Keratinocyte (primary cell): ENCODE measurements at regions not wholly inside any gene's neighbourhood (a gene's known extent, or its start where the extent isn't known, plus 50 kb on each side); places are given as distances from the start of the nearest gene placed in this dataset.
"Not testable (repeated sequence)": the region's sequence is repeated elsewhere in the genome, so short reads cannot be mapped to it uniquely, and the experiment has no call there.

Source experiments
- DNase-seq: peaks from one replicate; pipeline ENCODE4 v3.0.0-alpha.2; 2011; ENCODE audit warnings: low read depth, missing footprints, low spot score
- FAIRE-seq: peaks from 2 replicates; lab custom pipeline; 2011; peaks lifted over from hg19 to GRCh38; lab: Jason Lieb, UNC
- H2AFZ ChIP-seq: 2 replicates; pipeline ENCODE4 v1.6.0; 2012; ENCODE audit warnings: low read length, control low read depth, inconsistent platforms; ENCODE audit not compliant: control insufficient read depth
- H3K27ac ChIP-seq: 2 replicates; pipeline ENCODE4 v1.5.1; 2011; ENCODE audit warnings: low read length; ENCODE audit not compliant: control insufficient read depth, insufficient read depth
- H3K27me3 ChIP-seq: 3 replicates; pipeline ENCODE4 v1.6.0; 2011; ENCODE audit warnings: low read length; ENCODE audit not compliant: control insufficient read depth, insufficient read depth; ENCODE audit errors: extremely low read depth
- H3K36me3 ChIP-seq, 2 experiments: 2 replicates in 1 of 2; 3 replicates in 1 of 2; pipeline ENCODE4 v1.5.1; 2011; ENCODE audit warnings: low read length in 2 of 2, mild to moderate bottlenecking in 1 of 2; ENCODE audit not compliant: control insufficient read depth in 2 of 2, insufficient read depth in 2 of 2; ENCODE audit errors: extremely low read depth in 1 of 2
- H3K4me1 ChIP-seq: 3 replicates; pipeline ENCODE4 v1.5.1; 2011; ENCODE audit warnings: low read length; ENCODE audit not compliant: control insufficient read depth, insufficient read depth; ENCODE audit errors: extremely low read depth
- H3K4me2 ChIP-seq: 3 replicates; pipeline ENCODE4 v1.6.0; 2011; ENCODE audit warnings: low read depth, low read length; ENCODE audit not compliant: control insufficient read depth, insufficient read depth; ENCODE audit errors: extremely low read depth
- H3K4me3 ChIP-seq, 3 experiments: fragments of 200-600 bp in 1 of 3; sonication (generic) in 1 of 3; 2 replicates in 2 of 3; 3 replicates in 1 of 3; pipeline ENCODE4 v1.5.1; 2011 to 2016; ENCODE audit warnings: low read length in 3 of 3, mild to moderate bottlenecking in 3 of 3, control low read depth in 2 of 3, inconsistent platforms in 1 of 3, low read depth in 1 of 3, mixed read lengths in 1 of 3, mixed run types in 1 of 3, moderate library complexity in 1 of 3; ENCODE audit not compliant: control insufficient read depth in 2 of 3, insufficient read depth in 2 of 3; ENCODE audit errors: extremely low read depth in 1 of 3
- H3K79me2 ChIP-seq: 2 replicates; pipeline ENCODE4 v1.6.0; 2012; ENCODE audit warnings: low read length; ENCODE audit not compliant: control insufficient read depth, insufficient read depth
- H3K9ac ChIP-seq: 3 replicates; pipeline ENCODE4 v1.6.0; 2011; ENCODE audit warnings: low read length; ENCODE audit not compliant: control insufficient read depth, insufficient read depth; ENCODE audit errors: extremely low read depth
- H3K9me1 ChIP-seq: 3 replicates; pipeline ENCODE4 v1.6.0; 2011; ENCODE audit warnings: low read length; ENCODE audit not compliant: control insufficient read depth, insufficient read depth; ENCODE audit errors: extremely low read depth
- H3K9me3 ChIP-seq: 2 replicates; pipeline ENCODE4 v1.5.1; 2012; ENCODE audit warnings: low read depth, low read length; ENCODE audit not compliant: control insufficient read depth
- H4K20me1 ChIP-seq: 3 replicates; pipeline ENCODE4 v1.6.0; 2011; ENCODE audit warnings: low read length; ENCODE audit not compliant: control insufficient read depth, insufficient read depth; ENCODE audit errors: extremely low read depth
- dilution Hi-C: fragments of 300-500 bp; cut with MboI; formaldehyde crosslinking; loops from one replicate; pipeline ENCODE4 v1.7.0; 2020; ENCODE audit warnings: low sequenced_read_pairs; ENCODE audit not compliant: extremely low pct_ligation_motif_present

DNA sequence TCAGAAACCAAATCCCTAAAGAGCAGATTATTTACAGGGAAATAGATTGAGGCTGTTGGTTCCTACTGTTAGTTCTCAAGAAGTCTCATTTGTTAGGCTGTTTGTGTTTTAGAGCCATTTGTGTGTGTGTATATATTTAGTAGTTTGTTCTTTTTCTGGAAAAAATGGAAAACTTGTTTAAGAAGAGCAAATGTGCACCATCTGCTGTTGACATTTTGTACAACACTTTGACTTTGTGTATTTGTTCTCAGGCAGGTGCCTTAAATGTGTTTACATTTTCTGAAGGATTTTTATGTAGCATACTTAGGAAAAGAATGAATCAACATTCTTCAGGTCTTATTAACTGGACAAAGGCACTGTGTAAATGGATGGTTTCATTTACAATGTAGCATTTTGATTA, 163.7 kb upstream of the FOLH1 start:
- H4K20me1 ChIP-seq, H3K9ac ChIP-seq, H3K9me3 ChIP-seq, H2AFZ ChIP-seq, H3K36me3 ChIP-seq, H3K27me3 ChIP-seq, H3K9me1 ChIP-seq, H3K4me1 ChIP-seq, H3K79me2 ChIP-seq, H3K27ac ChIP-seq, dilution Hi-C loops, H3K4me2 ChIP-seq, H3K4me3 ChIP-seq, DNase-seq: not testable (repeated sequence)
- FAIRE-seq, result peak; percentile 80

DNA sequence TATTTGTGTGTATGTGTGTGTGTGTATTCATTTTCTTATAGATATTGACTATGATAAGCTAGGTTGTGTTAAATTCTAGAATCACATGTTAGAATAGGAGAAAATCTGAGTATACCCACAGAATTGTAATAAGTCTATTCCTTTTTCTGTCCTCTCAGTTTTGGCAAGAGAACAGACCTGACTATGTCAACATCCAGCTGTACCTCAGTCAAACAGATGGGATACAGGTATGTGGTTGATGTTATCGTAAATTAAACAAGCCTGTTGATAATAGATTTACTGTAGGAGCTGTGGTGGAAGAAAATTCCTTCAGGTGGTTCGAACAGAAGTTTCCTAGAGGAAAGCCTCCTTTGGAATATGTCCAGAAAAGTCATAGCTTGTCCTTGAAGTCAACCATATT, 160.2 kb upstream of the FOLH1 start:
- H3K27me3 ChIP-seq, H3K27ac ChIP-seq, H3K9me3 ChIP-seq, H3K4me3 ChIP-seq, dilution Hi-C loops, H2AFZ ChIP-seq, H3K9me1 ChIP-seq, H3K79me2 ChIP-seq, H3K36me3 ChIP-seq, H3K4me2 ChIP-seq, H3K9ac ChIP-seq, H4K20me1 ChIP-seq, H3K4me1 ChIP-seq, DNase-seq, FAIRE-seq: not testable (repeated sequence)

DNA sequence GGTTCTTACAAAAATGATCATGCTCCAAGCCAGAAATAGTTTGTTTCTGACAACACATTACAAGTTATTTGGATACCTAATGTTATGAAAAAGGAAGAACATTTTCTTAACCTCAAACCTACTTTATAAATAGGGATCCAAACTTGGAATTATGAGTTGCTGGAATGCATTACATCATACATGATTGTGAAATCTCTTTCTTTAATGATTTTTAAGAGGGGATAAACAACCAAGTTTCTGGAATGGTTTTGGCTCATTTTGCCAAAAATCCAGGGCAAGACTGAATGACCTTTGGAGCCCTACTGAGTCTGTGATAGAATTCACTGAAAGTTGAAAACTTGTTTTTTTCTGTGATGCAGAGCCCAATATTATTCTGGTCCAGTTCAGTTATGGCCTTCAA, 157.0 kb upstream of the FOLH1 start:
- H3K9me3 ChIP-seq, H3K27ac ChIP-seq, H3K36me3 ChIP-seq, H2AFZ ChIP-seq, H3K4me3 ChIP-seq, DNase-seq, H3K79me2 ChIP-seq, FAIRE-seq, H4K20me1 ChIP-seq, H3K27me3 ChIP-seq, H3K4me1 ChIP-seq, H3K4me2 ChIP-seq, H3K9me1 ChIP-seq, H3K9ac ChIP-seq, dilution Hi-C loops: not testable (repeated sequence)

DNA sequence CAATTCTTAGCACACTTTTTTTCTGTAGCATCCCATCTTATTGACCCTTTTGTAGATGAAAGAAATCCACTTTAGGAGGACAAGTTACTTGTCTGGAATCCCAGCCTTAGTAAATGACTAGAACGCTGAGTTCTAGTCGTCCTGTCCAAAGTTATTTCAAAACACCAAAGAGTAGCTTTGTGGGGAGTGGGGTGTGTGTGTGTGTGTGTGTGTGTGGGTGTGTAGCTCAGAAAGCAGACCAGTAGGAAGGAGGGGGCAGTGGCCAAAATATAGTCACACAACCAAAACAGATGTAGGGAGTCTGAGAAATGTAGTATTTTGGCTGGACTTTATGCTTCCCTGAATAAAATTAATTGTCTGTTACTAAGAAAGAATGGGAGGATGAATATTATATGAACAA, 154.6 kb upstream of the FOLH1 start:
- H2AFZ ChIP-seq, dilution Hi-C loops, DNase-seq, H3K9me1 ChIP-seq, H3K9ac ChIP-seq, H3K9me3 ChIP-seq, FAIRE-seq, H4K20me1 ChIP-seq, H3K27me3 ChIP-seq, H3K4me1 ChIP-seq, H3K4me3 ChIP-seq, H3K4me2 ChIP-seq, H3K79me2 ChIP-seq, H3K27ac ChIP-seq, H3K36me3 ChIP-seq: not testable (repeated sequence)

DNA sequence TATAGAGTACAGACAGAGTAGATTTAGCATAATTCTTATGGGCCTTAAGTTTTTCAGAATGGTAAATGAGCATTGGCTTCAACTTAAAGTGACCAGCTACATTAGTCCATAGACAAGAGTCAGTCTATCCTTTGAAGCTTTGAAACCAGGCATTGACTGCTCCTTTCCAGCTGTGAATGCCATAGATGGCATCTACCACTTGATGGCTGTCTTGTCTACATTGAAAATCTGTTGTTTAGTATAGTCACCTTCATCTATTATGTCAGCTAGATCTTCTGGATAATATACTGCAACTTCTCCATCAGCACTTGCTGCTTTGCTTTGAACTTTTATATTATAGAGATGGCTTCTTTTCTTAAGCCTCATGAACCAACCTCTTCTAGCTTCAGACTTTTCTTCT, 146.1 kb upstream of the FOLH1 start:
- H3K27me3 ChIP-seq, H4K20me1 ChIP-seq, DNase-seq, H3K9me1 ChIP-seq, dilution Hi-C loops, H3K9me3 ChIP-seq, H2AFZ ChIP-seq, H3K4me2 ChIP-seq, H3K36me3 ChIP-seq, H3K4me3 ChIP-seq, FAIRE-seq, H3K9ac ChIP-seq, H3K27ac ChIP-seq, H3K79me2 ChIP-seq, H3K4me1 ChIP-seq: not testable (repeated sequence)
